ENCODE measurements at regions not wholly inside any gene's neighbourhood (a gene's known extent, or its start where the extent isn't known, plus 50 kb on each side); places are given as distances from the start of the nearest gene placed in this dataset.

DNA sequence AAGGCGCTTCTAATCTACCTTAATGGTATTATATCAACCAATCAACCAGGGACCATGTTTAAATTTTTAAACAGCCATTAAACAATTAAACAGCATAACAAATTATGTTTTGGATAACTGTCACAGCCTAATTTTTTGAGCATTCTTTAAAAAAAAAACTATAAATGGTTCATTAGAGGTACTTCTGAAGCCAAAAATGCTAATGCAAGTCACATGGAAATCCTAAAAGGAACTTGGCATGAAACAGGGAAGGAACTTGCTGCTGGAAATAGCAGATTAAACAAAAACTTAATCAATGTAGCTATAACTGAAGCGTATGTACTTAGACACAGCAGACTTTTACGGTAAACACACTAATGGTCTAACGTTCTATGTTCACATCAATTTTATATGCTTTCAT lies 190.2 kb upstream of the BTG1 start:
- Histone ChIP-seq H3K4me3 (ENCODE audit: low read depth, low read length) (no peak overlapping the region), H3K27me3 (no peaks in the 10 kb centered on the region), H3K36me3 (no peaks in the 10 kb centered on the region), H3K9me3 (no peaks in the 10 kb centered on the region), H3K4me1 (peaks cover 6% of the 10 kb centered on the region)
- TF ChIP-seq CTCF (IDR thresholded peaks at IDR 0.05; ENCODE audit: low read depth, low read length) = no peak
- DNase-seq = no peak

GRCh38 chr12:92334552-92334951 lies 188.9 kb upstream of the BTG1 start:
- no peaks in the 10 kb centered on the region for H3K36me3 ChIP-seq
- H3K9me3 ChIP-seq = no peaks in the 10 kb centered on the region
- DNase-seq = no peak
- no peak overlapping the region for H3K4me3 ChIP-seq (ENCODE audit: low read depth, low read length)
- no peak for TF ChIP-seq CTCF (IDR thresholded peaks at IDR 0.05; ENCODE audit: low read depth, low read length)
- no peaks in the 10 kb centered on the region for H3K27me3 ChIP-seq
- no peaks in the 10 kb centered on the region for H3K4me1 ChIP-seq

DNA sequence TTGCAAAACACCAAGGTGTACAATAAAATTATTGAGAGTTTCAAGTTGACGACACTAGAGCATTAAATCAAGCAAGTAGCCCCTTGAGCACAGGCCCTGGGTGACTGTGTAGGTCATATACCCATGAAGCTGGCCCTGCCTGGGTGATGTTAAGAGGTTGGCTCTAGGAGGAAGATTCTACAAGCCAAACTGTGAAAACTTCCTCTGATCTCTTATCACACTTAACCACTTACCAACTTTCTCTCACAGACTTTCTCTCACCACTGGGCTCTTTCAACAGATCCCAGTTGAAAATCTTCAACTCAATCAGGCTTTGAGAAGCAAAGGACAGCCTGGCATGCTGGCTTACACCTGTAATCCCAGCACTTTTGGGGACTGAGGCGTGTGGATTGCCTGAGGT lies 186.9 kb upstream of the BTG1 start:
- no peak for TF ChIP-seq CTCF (IDR thresholded peaks at IDR 0.05; ENCODE audit: low read depth, low read length)

GRCh38 chr12:92331383-92331782 lies 185.7 kb upstream of the BTG1 start:
- TF ChIP-seq CTCF (IDR thresholded peaks at IDR 0.05; ENCODE audit: low read depth, low read length) = no peak
- H3K27me3 ChIP-seq = no peaks in the 10 kb centered on the region
- DNase-seq = no peak

More for the DNA sequence above, 186.9 kb upstream of the BTG1 start:
- no peaks in the 10 kb centered on the region for H3K4me1 ChIP-seq
- DNase-seq = no peak
- H3K4me3 ChIP-seq (ENCODE audit: low read depth, low read length) = no peak overlapping the region
- no peaks in the 10 kb centered on the region for H3K36me3 ChIP-seq
- no peaks in the 10 kb centered on the region for H3K27me3 ChIP-seq
- H3K9me3 ChIP-seq = no peaks in the 10 kb centered on the region

DNA sequence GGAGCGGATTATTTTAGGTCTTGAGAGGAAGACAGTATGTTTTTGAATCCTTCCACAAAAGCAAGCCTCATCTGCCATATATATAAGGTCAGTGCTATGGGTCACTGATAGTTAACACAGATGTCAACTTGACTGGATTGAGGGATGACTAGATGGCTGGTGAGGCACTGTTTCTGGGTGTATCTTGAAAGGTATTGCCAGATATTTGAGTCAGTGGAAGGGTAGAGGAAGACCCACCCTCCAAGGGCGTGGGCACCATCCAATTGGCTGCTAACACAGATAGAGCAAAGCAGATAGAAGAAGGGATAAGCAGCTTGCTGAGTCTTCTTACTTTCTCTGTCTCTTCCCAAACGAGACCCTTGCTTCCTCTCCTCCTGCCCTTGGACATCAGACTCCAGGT lies 185.0 kb upstream of the BTG1 start:
- no peaks in the 10 kb centered on the region for H3K27me3 ChIP-seq
- no peaks in the 10 kb centered on the region for H3K4me1 ChIP-seq
- no peaks in the 10 kb centered on the region for H3K36me3 ChIP-seq
- no peak for DNase-seq
- no peak for TF ChIP-seq CTCF (IDR thresholded peaks at IDR 0.05; ENCODE audit: low read depth, low read length)
- H3K9me3 ChIP-seq = no peaks in the 10 kb centered on the region
- H3K4me3 ChIP-seq (ENCODE audit: low read depth, low read length) = no peak overlapping the region

More at GRCh38 chr12:92331383-92331782, 185.7 kb upstream of the BTG1 start:
- Histone ChIP-seq H3K4me3 (ENCODE audit: low read depth, low read length) (no peak overlapping the region), H3K4me1 (no peaks in the 10 kb centered on the region), H3K36me3 (no peaks in the 10 kb centered on the region), H3K9me3 (no peaks in the 10 kb centered on the region)

- no peaks in the 10 kb centered on the region for H3K36me3 ChIP-seq
- H3K9me3 ChIP-seq = no peaks in the 10 kb centered on the region
- no peak for TF ChIP-seq CTCF (IDR thresholded peaks at IDR 0.05; ENCODE audit: low read depth, low read length)
These were observed 181.2 kb upstream of the BTG1 start for GRCh38 chr12:92326877-92327276.

More at GRCh38 chr12:92326877-92327276, 181.2 kb upstream of the BTG1 start:
- no peaks in the 10 kb centered on the region for H3K27me3 ChIP-seq
- H3K4me1 ChIP-seq = no peaks in the 10 kb centered on the region
- no peak for DNase-seq
- H3K4me3 ChIP-seq (ENCODE audit: low read depth, low read length) = no peak overlapping the region

All from BE2C (cell line).